ENCODE measurements at regions not wholly inside any gene's neighbourhood (a gene's known extent, or its start where the extent isn't known, plus 50 kb on each side); places are given as distances from the start of the nearest gene placed in this dataset.
A peak's percentile ranks its signal among the peaks of the same experiment; 100 is the strongest.

GRCh38 chr2:12269041-12269972, 447.4 kb upstream of the TRIB2 start:
- DNase-seq, result no peak

- DNase-seq, result peak in 1 of 2 donors; percentile 7
These were observed 445.7 kb upstream of the TRIB2 start for GRCh38 chr2:12270876-12271588.

- peak in 1 of 2 donors; percentile 10 for DNase-seq
These were observed 445.1 kb upstream of the TRIB2 start for GRCh38 chr2:12271589-12271984.

- no peak for DNase-seq
These were observed 443.6 kb upstream of the TRIB2 start for GRCh38 chr2:12273111-12273510.

GRCh38 chr2:12274591-12274990, 442.1 kb upstream of the TRIB2 start:
- DNase-seq, result no peak

GRCh38 chr2:12277241-12278034, 439.3 kb upstream of the TRIB2 start:
- no peak for DNase-seq

- DNase-seq, result no peak
These were observed 438.5 kb upstream of the TRIB2 start for GRCh38 chr2:12278217-12278750.

- DNase-seq, result no peak
These were observed 433.7 kb upstream of the TRIB2 start for GRCh38 chr2:12282780-12283695.

GRCh38 chr2:12284037-12284436, 432.7 kb upstream of the TRIB2 start:
- DNase-seq, result no peak

- DNase-seq, result no peak
These were observed 432.2 kb upstream of the TRIB2 start for GRCh38 chr2:12284487-12284886.

GRCh38 chr2:12286347-12286746, 430.4 kb upstream of the TRIB2 start:
- DNase-seq, result no peak

- no peak for DNase-seq
These were observed 429.4 kb upstream of the TRIB2 start for GRCh38 chr2:12287220-12287751.

GRCh38 chr2:12288048-12288447, 428.7 kb upstream of the TRIB2 start:
- no peak for DNase-seq

- DNase-seq, result no peak
These were observed 427.5 kb upstream of the TRIB2 start for GRCh38 chr2:12289120-12289802.

- no peak for DNase-seq
These were observed 425.4 kb upstream of the TRIB2 start for GRCh38 chr2:12291303-12291702.

- peak in 1 of 2 donors; percentile 10 for DNase-seq
These were observed 422.9 kb upstream of the TRIB2 start for GRCh38 chr2:12293874-12294273.

GRCh38 chr2:12295856-12296519, 420.7 kb upstream of the TRIB2 start:
- no peak for DNase-seq

GRCh38 chr2:12296915-12297314, 419.8 kb upstream of the TRIB2 start:
- no peak for DNase-seq

- DNase-seq, result no peak
These were observed 418.4 kb upstream of the TRIB2 start for GRCh38 chr2:12298352-12298751.

- no peak for DNase-seq
These were observed 417.3 kb upstream of the TRIB2 start for GRCh38 chr2:12299431-12299830.

Measured in CD4-positive, alpha-beta T cell treated with Interleukin-4 for 1 hour (primary cell).